ENCODE measurements at regions not wholly inside any gene's neighbourhood (a gene's known extent, or its start where the extent isn't known, plus 50 kb on each side); places are given as distances from the start of the nearest gene placed in this dataset.

- TF ChIP-seq FOXA3 (CRISPR knock-in tag; IDR thresholded peaks at IDR 0.05) = no peak
- no peak for TF ChIP-seq ZNF230 (CRISPR knock-in tag; IDR thresholded peaks at IDR 0.05)
- TF ChIP-seq NFAT5 (CRISPR knock-in tag; IDR thresholded peaks at IDR 0.05) = peak; percentile 75; the same call in 1 of the 2 replicates
- no peak for TF ChIP-seq PAX8 (CRISPR knock-in tag; IDR thresholded peaks at IDR 0.05; ENCODE audit: borderline replicate concordance)
- no peak for TF ChIP-seq ZNF879 (CRISPR knock-in tag; IDR thresholded peaks at IDR 0.05)
- TF ChIP-seq, protein P1, sequence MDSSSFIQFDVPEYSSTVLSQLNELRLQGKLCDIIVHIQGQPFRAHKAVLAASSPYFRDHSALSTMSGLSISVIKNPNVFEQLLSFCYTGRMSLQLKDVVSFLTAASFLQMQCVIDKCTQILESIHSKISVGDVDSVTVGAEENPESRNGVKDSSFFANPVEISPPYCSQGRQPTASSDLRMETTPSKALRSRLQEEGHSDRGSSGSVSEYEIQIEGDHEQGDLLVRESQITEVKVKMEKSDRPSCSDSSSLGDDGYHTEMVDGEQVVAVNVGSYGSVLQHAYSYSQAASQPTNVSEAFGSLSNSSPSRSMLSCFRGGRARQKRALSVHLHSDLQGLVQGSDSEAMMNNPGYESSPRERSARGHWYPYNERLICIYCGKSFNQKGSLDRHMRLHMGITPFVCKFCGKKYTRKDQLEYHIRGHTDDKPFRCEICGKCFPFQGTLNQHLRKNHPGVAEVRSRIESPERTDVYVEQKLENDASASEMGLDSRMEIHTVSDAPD (CRISPR knock-in tag; IDR thresholded peaks at IDR 0.05) = no peak
- no peak for TF ChIP-seq E2F2 (CRISPR knock-in tag; IDR thresholded peaks at IDR 0.05; ENCODE audit: borderline replicate concordance)
- TF ChIP-seq KLF12 (CRISPR knock-in tag; IDR thresholded peaks at IDR 0.05; ENCODE audit: borderline replicate concordance) = 0 out of 2 replicates have a peak, but pooled peaks have one; percentile 37
- no peak for TF ChIP-seq ZNF777 (CRISPR knock-in tag; IDR thresholded peaks at IDR 0.05)
- TF ChIP-seq GATAD2A (CRISPR knock-in tag; IDR thresholded peaks at IDR 0.05) = no peak
- TF ChIP-seq ZNF33B (CRISPR knock-in tag; IDR thresholded peaks at IDR 0.05) = 0 out of 2 replicates have a peak, but pooled peaks have one; percentile 11
- TF ChIP-seq MAFK (conservative IDR thresholded peaks at IDR 0.05 in 1 of 2, IDR thresholded peaks at IDR 0.05 in 1 of 2; ENCODE audit: low read length in 2 of 2) = no peak
- TF ChIP-seq RARG (CRISPR knock-in tag; IDR thresholded peaks at IDR 0.05; ENCODE audit: low read depth) = peak; percentile 60; the same call in 1 of the 2 replicates
- TF ChIP-seq DRAP1 (CRISPR knock-in tag; IDR thresholded peaks at IDR 0.05) = no peak
- TF ChIP-seq GMEB1 (CRISPR knock-in tag; IDR thresholded peaks at IDR 0.05; ENCODE audit: borderline replicate concordance) = no peak
- no peak for TF ChIP-seq ZNF781 (CRISPR knock-in tag; IDR thresholded peaks at IDR 0.05; ENCODE audit: borderline replicate concordance, not compliant biosample characterization)
- no peak for TF ChIP-seq GMEB2 (CRISPR knock-in tag; IDR thresholded peaks at IDR 0.05; ENCODE audit: low read depth)
- TF ChIP-seq SRSF9 (IDR thresholded peaks at IDR 0.05; ENCODE audit: borderline replicate concordance, insufficient read depth, low read depth, low read length, poor library complexity, severe bottlenecking) = no peak
- no peak for TF ChIP-seq KDM3A (CRISPR knock-in tag; IDR thresholded peaks at IDR 0.05; ENCODE audit: low read depth)
- TF ChIP-seq HMG20B (CRISPR knock-in tag; conservative IDR thresholded peaks at IDR 0.05) = no peak
Measured at GRCh38 chr2:48219234-48219554, 95.3 kb upstream of the FOXN2 start (continued).
